ENCODE measurements at regions not wholly inside any gene's neighbourhood (a gene's known extent, or its start where the extent isn't known, plus 50 kb on each side); places are given as distances from the start of the nearest gene placed in this dataset.

GRCh38 chr9:3585606-3586005 lies 59.8 kb upstream of the RFX3 start:
- Histone ChIP-seq H3K4me3 (ENCODE audit: low read depth, low read length) (no peak overlapping the region), H3K9me3 (no peaks in the 10 kb centered on the region), H3K36me3 (no peaks in the 10 kb centered on the region), H3K4me1 (no peaks in the 10 kb centered on the region), H3K27me3 (no peaks in the 10 kb centered on the region)
- no peak for TF ChIP-seq CTCF (IDR thresholded peaks at IDR 0.05; ENCODE audit: low read depth, low read length)
- DNase-seq = no peak

- DNase-seq = no peak
- Histone ChIP-seq H3K27me3 (no peaks in the 10 kb centered on the region; the same call in 1 of the 2 replicates), H3K4me1 (no peaks in the 10 kb centered on the region), H3K36me3 (no peaks in the 10 kb centered on the region), H3K9me3 (no peaks in the 10 kb centered on the region), H3K4me3 (ENCODE audit: low read depth, low read length) (no peak overlapping the region)
- no peak for TF ChIP-seq CTCF (IDR thresholded peaks at IDR 0.05; ENCODE audit: low read depth, low read length)
Measured at GRCh38 chr9:3578786-3579185, 53.0 kb upstream of the RFX3 start.

GRCh38 chr9:3576328-3576727 lies 50.5 kb upstream of the RFX3 start:
- H3K4me1 ChIP-seq = no peaks in the 10 kb centered on the region
- no peaks in the 10 kb centered on the region for H3K9me3 ChIP-seq
- no peak overlapping the region for H3K4me3 ChIP-seq (ENCODE audit: low read depth, low read length)
- no peak for DNase-seq
- H3K27me3 ChIP-seq = no peaks in the 10 kb centered on the region; the same call in none of the 2 replicates
- no peak for TF ChIP-seq CTCF (IDR thresholded peaks at IDR 0.05; ENCODE audit: low read depth, low read length)
- no peaks in the 10 kb centered on the region for H3K36me3 ChIP-seq

GRCh38 chr9:3575821-3576220 lies 50.0 kb upstream of the RFX3 start:
- H3K4me1 ChIP-seq = no peaks in the 10 kb centered on the region
- H3K4me3 ChIP-seq (ENCODE audit: low read depth, low read length) = no peak overlapping the region
- no peaks in the 10 kb centered on the region; the same call in none of the 2 replicates for H3K27me3 ChIP-seq
- H3K9me3 ChIP-seq = no peaks in the 10 kb centered on the region
- DNase-seq = no peak
- no peaks in the 10 kb centered on the region for H3K36me3 ChIP-seq
- TF ChIP-seq CTCF (IDR thresholded peaks at IDR 0.05; ENCODE audit: low read depth, low read length) = no peak
